Hepatocyte (in vitro differentiated cells): ENCODE measurements at regions not wholly inside any gene's neighbourhood (a gene's known extent, or its start where the extent isn't known, plus 50 kb on each side); places are given as distances from the start of the nearest gene placed in this dataset.
A peak's percentile ranks its signal among the peaks of the same experiment; 100 is the strongest.

Experiments
- DNase-seq: peaks from one replicate; pipeline ENCODE4 v3.0.0-alpha.2; 2016; ENCODE audit warnings: low spot score
- H2AFZ ChIP-seq: fragments of 200-600 bp; sonication (generic); 2 replicates; pipeline ENCODE4 v1.6.0; 2016; ENCODE audit warnings: antibody characterized with exemption, mild to moderate bottlenecking
- H3K27ac ChIP-seq: fragments of 200-600 bp; sonication (generic); 2 replicates; pipeline ENCODE4 v1.5.1; 2016; ENCODE audit warnings: mild to moderate bottlenecking
- H3K27me3 ChIP-seq: fragments of 200-600 bp; sonication (generic); 2 replicates; pipeline ENCODE4 v1.6.1; 2016
- H3K36me3 ChIP-seq: fragments of 200-600 bp; sonication (generic); replicated peaks from 2 replicates; pipeline ENCODE4 v1.5.1; 2016; ENCODE audit warnings: low read depth; ENCODE audit not compliant: insufficient read depth
- H3K4me1 ChIP-seq: fragments of 200-600 bp; sonication (generic); 2 replicates; pipeline ENCODE4 v1.5.1; 2016; ENCODE audit warnings: mild to moderate bottlenecking, moderate library complexity; ENCODE audit not compliant: insufficient read depth
- H3K4me2 ChIP-seq: fragments of 200-600 bp; sonication (generic); 2 replicates; pipeline ENCODE4 v1.6.0; 2016
- H3K4me3 ChIP-seq: fragments of 200-600 bp; sonication (generic); 2 replicates; pipeline ENCODE4 v1.5.1; 2016; ENCODE audit warnings: mild to moderate bottlenecking
- H3K79me2 ChIP-seq: fragments of 200-600 bp; sonication (generic); 2 replicates; pipeline ENCODE4 v1.6.0; 2017; ENCODE audit warnings: mild to moderate bottlenecking
- H3K9me2 ChIP-seq: fragments of 200-600 bp; sonication (generic); replicated peaks from 2 replicates; pipeline ENCODE4 v1.6.0; 2017; ENCODE audit warnings: mild to moderate bottlenecking; ENCODE audit not compliant: insufficient read depth
- H3K9me3 ChIP-seq: fragments of 200-600 bp; sonication (generic); 2 replicates; pipeline ENCODE4 v1.5.1; 2016; ENCODE audit warnings: low read depth, mild to moderate bottlenecking
- H4K20me1 ChIP-seq: fragments of 200-600 bp; sonication (generic); 2 replicates; pipeline ENCODE4 v1.6.0; 2016; ENCODE audit warnings: mild to moderate bottlenecking; ENCODE audit not compliant: insufficient read depth, poor library complexity, severe bottlenecking
- EZH2 ChIP-seq: fragments of 200-600 bp; sonication (generic); IDR thresholded peaks from 2 replicates; pipeline ENCODE4 v1.6.1; 2016; ENCODE audit warnings: antibody characterized with exemption, mild to moderate bottlenecking, borderline replicate concordance
- EZH2phosphoT487 ChIP-seq: fragments of 200-600 bp; sonication (generic); IDR thresholded peaks from one replicate; pipeline ENCODE4 v1.6.1; 2018; ENCODE audit warnings: antibody characterized with exemption, mild to moderate bottlenecking, low read depth, moderate library complexity; ENCODE audit not compliant: unreplicated experiment, severe bottlenecking
- WGBS: methylation state at CpG from one replicate; pipeline ENCODE4 v1.1.6; 2016; ENCODE audit warnings: low lambda C conversion rate; ENCODE audit errors: missing lambda C conversion rate; 5-methylcytosine and 5-hydroxymethylcytosine counted together
- TF ChIP-seq, protein P1 (sequence below): fragments of 200-600 bp; sonication (generic); IDR thresholded peaks from 2 replicates; pipeline ENCODE4 v1.5.1; 2016; ENCODE audit warnings: antibody characterized with exemption, mild to moderate bottlenecking; ENCODE audit not compliant: poor library complexity

DNA sequence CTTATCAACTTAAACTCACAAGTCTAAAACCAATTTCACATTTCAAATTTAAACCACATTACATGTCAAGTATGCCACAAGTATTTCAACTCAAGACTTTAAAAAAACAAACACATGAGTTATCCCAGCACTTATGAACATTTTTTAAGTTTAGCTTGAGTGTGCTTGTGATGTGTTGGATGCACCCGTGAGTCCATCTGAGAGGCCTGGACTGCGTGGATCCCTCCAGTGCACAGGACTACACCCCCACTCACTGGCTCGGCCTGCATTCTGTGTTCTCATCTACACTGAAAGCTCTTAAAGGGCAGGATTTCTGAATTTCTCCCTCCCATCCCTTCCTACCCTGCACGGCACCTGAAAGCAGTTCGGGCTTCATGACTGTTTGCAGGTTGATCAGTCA, 128.8 kb upstream of the CD93 start:
- 89% methylated on average over 5 of the region's 5 CpGs for WGBS
- Histone ChIP-seq H4K20me1 (no peaks in the 10 kb centered on the region), H3K36me3 (no peaks in the 10 kb centered on the region), H3K4me1 (no peaks in the 10 kb centered on the region), H3K9me2 (no peaks in the 10 kb centered on the region), H3K9me3 (no peaks in the 10 kb centered on the region), H3K4me3 (no peak overlapping the region), H3K27me3 (no peaks in the 10 kb centered on the region), H3K27ac (no peak overlapping the region), H3K4me2 (no peak overlapping the region), H3K79me2 (no peaks in the 10 kb centered on the region), H2AFZ (no peak overlapping the region)
- DNase-seq, result no peak
- TF ChIP-seq EZH2phosphoT487 (no peak), EZH2 (no peak)
- TF ChIP-seq, protein P1, sequence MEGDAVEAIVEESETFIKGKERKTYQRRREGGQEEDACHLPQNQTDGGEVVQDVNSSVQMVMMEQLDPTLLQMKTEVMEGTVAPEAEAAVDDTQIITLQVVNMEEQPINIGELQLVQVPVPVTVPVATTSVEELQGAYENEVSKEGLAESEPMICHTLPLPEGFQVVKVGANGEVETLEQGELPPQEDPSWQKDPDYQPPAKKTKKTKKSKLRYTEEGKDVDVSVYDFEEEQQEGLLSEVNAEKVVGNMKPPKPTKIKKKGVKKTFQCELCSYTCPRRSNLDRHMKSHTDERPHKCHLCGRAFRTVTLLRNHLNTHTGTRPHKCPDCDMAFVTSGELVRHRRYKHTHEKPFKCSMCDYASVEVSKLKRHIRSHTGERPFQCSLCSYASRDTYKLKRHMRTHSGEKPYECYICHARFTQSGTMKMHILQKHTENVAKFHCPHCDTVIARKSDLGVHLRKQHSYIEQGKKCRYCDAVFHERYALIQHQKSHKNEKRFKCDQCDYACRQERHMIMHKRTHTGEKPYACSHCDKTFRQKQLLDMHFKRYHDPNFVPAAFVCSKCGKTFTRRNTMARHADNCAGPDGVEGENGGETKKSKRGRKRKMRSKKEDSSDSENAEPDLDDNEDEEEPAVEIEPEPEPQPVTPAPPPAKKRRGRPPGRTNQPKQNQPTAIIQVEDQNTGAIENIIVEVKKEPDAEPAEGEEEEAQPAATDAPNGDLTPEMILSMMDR, result no peak

- no peak for TF ChIP-seq EZH2
- TF ChIP-seq EZH2phosphoT487, result no peak
- TF ChIP-seq, protein P1, result no peak
- H3K9me3 ChIP-seq, result no peaks in the 10 kb centered on the region
- H3K9me2 ChIP-seq, result no peaks in the 10 kb centered on the region
- H3K4me1 ChIP-seq, result no peaks in the 10 kb centered on the region
- no peaks in the 10 kb centered on the region for H3K27me3 ChIP-seq
- no peaks in the 10 kb centered on the region for H3K36me3 ChIP-seq
- H3K4me3 ChIP-seq, result no peak overlapping the region
- H4K20me1 ChIP-seq, result no peaks in the 10 kb centered on the region
- no peak overlapping the region for H3K27ac ChIP-seq
- no peak for DNase-seq
- H2AFZ ChIP-seq, result no peak overlapping the region
- H3K4me2 ChIP-seq, result no peak overlapping the region
- WGBS, result 24% methylated on average over 6 of the region's 6 CpGs
- no peaks in the 10 kb centered on the region for H3K79me2 ChIP-seq
These were observed 126.4 kb upstream of the CD93 start for GRCh38 chr20:23212464-23212995.

GRCh38 chr20:23212011-23212410, 125.9 kb upstream of the CD93 start:
- Histone ChIP-seq H3K27me3 (no peaks in the 10 kb centered on the region), H3K4me3 (no peak overlapping the region), H4K20me1 (no peaks in the 10 kb centered on the region), H3K4me1 (peaks cover under 1% of the 10 kb centered on the region), H3K4me2 (no peak overlapping the region), H3K9me3 (no peaks in the 10 kb centered on the region), H3K36me3 (no peaks in the 10 kb centered on the region), H3K27ac (peak overlapping the region; percentile 29), H3K79me2 (no peaks in the 10 kb centered on the region), H2AFZ (no peak overlapping the region), H3K9me2 (no peaks in the 10 kb centered on the region)
- TF ChIP-seq EZH2phosphoT487, result no peak
- TF ChIP-seq EZH2, result no peak
- TF ChIP-seq, protein P1, result no peak
- DNase-seq, result no peak

DNA sequence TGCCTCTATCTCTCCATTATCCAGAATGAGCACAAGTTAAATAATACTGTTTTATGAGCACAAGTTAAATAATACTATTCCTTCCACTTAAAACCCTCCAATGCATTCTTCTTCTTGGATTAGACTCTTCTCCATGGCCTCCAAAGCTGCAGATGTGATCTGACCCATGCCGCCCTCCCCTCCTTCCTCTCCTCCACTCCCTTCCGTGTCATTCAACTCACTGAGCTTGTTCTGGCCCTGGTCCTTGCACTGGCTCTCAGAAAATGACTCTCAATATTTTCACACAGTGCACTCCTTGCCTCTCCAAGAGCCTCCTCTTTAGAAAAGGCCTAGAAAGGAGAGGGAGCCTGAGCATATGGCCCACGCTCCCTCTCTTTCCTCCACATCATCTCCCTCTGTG, 125.0 kb upstream of the CD93 start:
- 96% methylated on average over 3 of the region's 3 CpGs for WGBS
- DNase-seq, result no peak

More for the DNA sequence above, 125.0 kb upstream of the CD93 start:
- Histone ChIP-seq H3K36me3 (no peaks in the 10 kb centered on the region), H4K20me1 (no peaks in the 10 kb centered on the region), H3K4me1 (peaks cover 9% of the 10 kb centered on the region), H3K4me2 (no peak overlapping the region), H3K9me2 (no peaks in the 10 kb centered on the region), H3K27me3 (no peaks in the 10 kb centered on the region), H3K9me3 (no peaks in the 10 kb centered on the region), H2AFZ (no peak overlapping the region), H3K4me3 (no peak overlapping the region), H3K27ac (no peak overlapping the region), H3K79me2 (no peaks in the 10 kb centered on the region)
- TF ChIP-seq, protein P1, result no peak
- no peak for TF ChIP-seq EZH2phosphoT487
- TF ChIP-seq EZH2, result no peak
